WTC11 (cell line): ENCODE measurements at regions not wholly inside any gene's neighbourhood (a gene's known extent, or its start where the extent isn't known, plus 50 kb on each side); places are given as distances from the start of the nearest gene placed in this dataset.

ENCODE experiments used
- ATAC-seq: fragments of 200-7000 bp; cut with Tn5 transposase; 2 replicates; pipeline ENCODE4 v1.10.0; 2021; ENCODE audit warnings: mild to moderate bottlenecking, moderate library complexity
- CTCF ChIA-PET: fragments of 300-600 bp; sonication (Branson Sonifier 250); formaldehyde crosslinking; loops from one replicate; lab custom pipeline; 2021; ENCODE audit warnings: antibody characterized with exemption; lab: Charles Lee
- POLR2A ChIA-PET: fragments of 350-600 bp; sonication (Branson Sonifier 250); formaldehyde crosslinking; loops from one replicate; lab custom pipeline; 2021; ENCODE audit warnings: antibody characterized with exemption; lab: Charles Lee
- DNase-seq: peaks from one replicate; pipeline ENCODE4 v3.0.0; 2021; ENCODE audit warnings: low spot score
- H3K27ac Mint-ChIP-seq: 2 replicates; pipeline ENCODE4 v1.8.0; 2021; ENCODE audit warnings: mixed read lengths
- H3K27me3 Mint-ChIP-seq: 2 replicates; pipeline ENCODE4 v1.8.0; 2021; ENCODE audit warnings: low read depth, mild to moderate bottlenecking, moderate library complexity, mixed read lengths
- H3K36me3 Mint-ChIP-seq: 2 replicates; pipeline ENCODE4 v1.8.0; 2021; ENCODE audit warnings: mixed read lengths
- H3K4me1 Mint-ChIP-seq: 2 replicates; pipeline ENCODE4 v1.8.0; 2022; ENCODE audit warnings: mixed read lengths
- H3K4me3 Mint-ChIP-seq: 2 replicates; pipeline ENCODE4 v1.8.0; 2021; ENCODE audit warnings: mild to moderate bottlenecking, moderate library complexity, mixed read lengths
- H3K9me3 Mint-ChIP-seq: 2 replicates; pipeline ENCODE4 v1.8.0; 2021; ENCODE audit warnings: mixed read lengths
- CREM ChIP-seq: sonication (generic); formaldehyde crosslinking; IDR thresholded peaks from 2 replicates; pipeline ENCODE4 v1.8.1; 2022; ENCODE audit warnings: mild to moderate bottlenecking, missing genetic modification reagents, moderate library complexity
- FOXK1 ChIP-seq: sonication (generic); formaldehyde crosslinking; IDR thresholded peaks from 2 replicates; pipeline ENCODE4 v1.8.0; 2022; ENCODE audit warnings: mild to moderate bottlenecking, moderate library complexity, missing genetic modification reagents
- FOXP1 ChIP-seq: sonication (generic); formaldehyde crosslinking; IDR thresholded peaks from 2 replicates; pipeline ENCODE4 v1.8.0; 2022; ENCODE audit warnings: missing genetic modification reagents, mild to moderate bottlenecking, moderate library complexity, borderline replicate concordance
- JAZF1 ChIP-seq: fragments of 250-450 bp; sonication (Bioruptor Pico); IDR thresholded peaks from 2 replicates; pipeline ENCODE4 v1.9.0; 2021; ENCODE audit warnings: moderate library complexity, mild to moderate bottlenecking, inconsistent platforms
- NFYB ChIP-seq: sonication (generic); formaldehyde crosslinking; conservative IDR thresholded peaks from 2 replicates; pipeline ENCODE4 v1.8.0; 2022; ENCODE audit warnings: low read depth, missing genetic modification reagents
- SMAD4 ChIP-seq: sonication (generic); formaldehyde crosslinking; IDR thresholded peaks from 2 replicates; pipeline ENCODE4 v1.8.0; 2022; ENCODE audit warnings: mild to moderate bottlenecking, missing genetic modification reagents
- ZNF219 ChIP-seq: sonication (generic); formaldehyde crosslinking; IDR thresholded peaks from 2 replicates; pipeline ENCODE4 v1.8.0; 2023; ENCODE audit warnings: missing genetic modification reagents, mild to moderate bottlenecking, borderline replicate concordance
- ZNF423 ChIP-seq: fragments of 250-450 bp; sonication (Bioruptor Pico); IDR thresholded peaks from 2 replicates; pipeline ENCODE4 v2.1.2; 2022; ENCODE audit warnings: mild to moderate bottlenecking, moderate library complexity
- TF ChIP-seq, protein P1 (sequence below): sonication (generic); formaldehyde crosslinking; IDR thresholded peaks from 2 replicates; pipeline ENCODE4 v1.8.0; 2022; ENCODE audit warnings: missing genetic modification reagents
- TF ChIP-seq, protein P2 (sequence below): fragments of 250-450 bp; sonication (Bioruptor Pico); IDR thresholded peaks from 2 replicates; pipeline ENCODE4 v1.9.0; 2021; ENCODE audit warnings: mild to moderate bottlenecking
- TF ChIP-seq, protein P3 (sequence below): sonication (generic); formaldehyde crosslinking; IDR thresholded peaks from 2 replicates; pipeline ENCODE4 v1.8.0; 2023; ENCODE audit warnings: missing genetic modification reagents
- TF ChIP-seq, protein P4 (sequence below): sonication (generic); formaldehyde crosslinking; IDR thresholded peaks from 2 replicates; pipeline ENCODE4 v1.8.1; 2023; ENCODE audit warnings: mild to moderate bottlenecking, moderate library complexity, missing genetic modification reagents
- TF ChIP-seq, protein P5 (sequence below): sonication (generic); formaldehyde crosslinking; IDR thresholded peaks from 2 replicates; pipeline ENCODE4 v1.8.1; 2023; ENCODE audit warnings: mild to moderate bottlenecking, missing genetic modification reagents
- TF ChIP-seq, protein P6 (sequence below): sonication (generic); formaldehyde crosslinking; IDR thresholded peaks from 2 replicates; pipeline ENCODE4 v1.8.1; 2022; ENCODE audit warnings: low read depth, missing genetic modification reagents, borderline replicate concordance
- TF ChIP-seq, protein P7 (sequence below): sonication (generic); formaldehyde crosslinking; IDR thresholded peaks from 2 replicates; pipeline ENCODE4 v1.8.1; 2023; ENCODE audit warnings: mild to moderate bottlenecking, missing genetic modification reagents

DNA sequence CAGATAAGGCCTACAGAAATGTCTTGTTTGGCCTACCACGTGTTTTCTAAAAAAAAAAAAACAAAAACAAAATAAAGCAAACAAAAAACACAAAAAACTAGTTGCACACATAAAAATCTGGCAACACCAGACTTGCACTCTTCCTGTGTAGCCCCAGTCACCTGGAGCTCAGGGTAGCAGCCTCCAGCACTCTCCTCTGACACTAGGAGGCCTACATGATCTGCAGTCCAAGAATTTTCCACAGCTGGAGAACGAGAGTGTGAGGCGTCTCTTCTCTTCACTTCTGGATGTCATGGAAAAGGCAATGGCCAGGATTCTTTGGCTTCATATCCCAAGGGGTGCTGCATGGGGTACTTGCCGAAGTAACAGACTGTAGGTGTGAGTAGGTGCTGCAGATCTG, 310.2 kb upstream of the SALL1 start (continued):
- TF ChIP-seq, protein P1, sequence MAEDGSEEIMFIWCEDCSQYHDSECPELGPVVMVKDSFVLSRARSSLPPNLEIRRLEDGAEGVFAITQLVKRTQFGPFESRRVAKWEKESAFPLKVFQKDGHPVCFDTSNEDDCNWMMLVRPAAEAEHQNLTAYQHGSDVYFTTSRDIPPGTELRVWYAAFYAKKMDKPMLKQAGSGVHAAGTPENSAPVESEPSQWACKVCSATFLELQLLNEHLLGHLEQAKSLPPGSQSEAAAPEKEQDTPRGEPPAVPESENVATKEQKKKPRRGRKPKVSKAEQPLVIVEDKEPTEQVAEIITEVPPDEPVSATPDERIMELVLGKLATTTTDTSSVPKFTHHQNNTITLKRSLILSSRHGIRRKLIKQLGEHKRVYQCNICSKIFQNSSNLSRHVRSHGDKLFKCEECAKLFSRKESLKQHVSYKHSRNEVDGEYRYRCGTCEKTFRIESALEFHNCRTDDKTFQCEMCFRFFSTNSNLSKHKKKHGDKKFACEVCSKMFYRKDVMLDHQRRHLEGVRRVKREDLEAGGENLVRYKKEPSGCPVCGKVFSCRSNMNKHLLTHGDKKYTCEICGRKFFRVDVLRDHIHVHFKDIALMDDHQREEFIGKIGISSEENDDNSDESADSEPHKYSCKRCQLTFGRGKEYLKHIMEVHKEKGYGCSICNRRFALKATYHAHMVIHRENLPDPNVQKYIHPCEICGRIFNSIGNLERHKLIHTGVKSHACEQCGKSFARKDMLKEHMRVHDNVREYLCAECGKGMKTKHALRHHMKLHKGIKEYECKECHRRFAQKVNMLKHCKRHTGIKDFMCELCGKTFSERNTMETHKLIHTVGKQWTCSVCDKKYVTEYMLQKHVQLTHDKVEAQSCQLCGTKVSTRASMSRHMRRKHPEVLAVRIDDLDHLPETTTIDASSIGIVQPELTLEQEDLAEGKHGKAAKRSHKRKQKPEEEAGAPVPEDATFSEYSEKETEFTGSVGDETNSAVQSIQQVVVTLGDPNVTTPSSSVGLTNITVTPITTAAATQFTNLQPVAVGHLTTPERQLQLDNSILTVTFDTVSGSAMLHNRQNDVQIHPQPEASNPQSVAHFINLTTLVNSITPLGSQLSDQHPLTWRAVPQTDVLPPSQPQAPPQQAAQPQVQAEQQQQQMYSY (CRISPR knock-in tag) = no peak
- TF ChIP-seq, protein P2, sequence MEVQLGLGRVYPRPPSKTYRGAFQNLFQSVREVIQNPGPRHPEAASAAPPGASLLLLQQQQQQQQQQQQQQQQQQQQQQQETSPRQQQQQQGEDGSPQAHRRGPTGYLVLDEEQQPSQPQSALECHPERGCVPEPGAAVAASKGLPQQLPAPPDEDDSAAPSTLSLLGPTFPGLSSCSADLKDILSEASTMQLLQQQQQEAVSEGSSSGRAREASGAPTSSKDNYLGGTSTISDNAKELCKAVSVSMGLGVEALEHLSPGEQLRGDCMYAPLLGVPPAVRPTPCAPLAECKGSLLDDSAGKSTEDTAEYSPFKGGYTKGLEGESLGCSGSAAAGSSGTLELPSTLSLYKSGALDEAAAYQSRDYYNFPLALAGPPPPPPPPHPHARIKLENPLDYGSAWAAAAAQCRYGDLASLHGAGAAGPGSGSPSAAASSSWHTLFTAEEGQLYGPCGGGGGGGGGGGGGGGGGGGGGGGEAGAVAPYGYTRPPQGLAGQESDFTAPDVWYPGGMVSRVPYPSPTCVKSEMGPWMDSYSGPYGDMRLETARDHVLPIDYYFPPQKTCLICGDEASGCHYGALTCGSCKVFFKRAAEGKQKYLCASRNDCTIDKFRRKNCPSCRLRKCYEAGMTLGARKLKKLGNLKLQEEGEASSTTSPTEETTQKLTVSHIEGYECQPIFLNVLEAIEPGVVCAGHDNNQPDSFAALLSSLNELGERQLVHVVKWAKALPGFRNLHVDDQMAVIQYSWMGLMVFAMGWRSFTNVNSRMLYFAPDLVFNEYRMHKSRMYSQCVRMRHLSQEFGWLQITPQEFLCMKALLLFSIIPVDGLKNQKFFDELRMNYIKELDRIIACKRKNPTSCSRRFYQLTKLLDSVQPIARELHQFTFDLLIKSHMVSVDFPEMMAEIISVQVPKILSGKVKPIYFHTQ = no peak
- TF ChIP-seq, protein P3, sequence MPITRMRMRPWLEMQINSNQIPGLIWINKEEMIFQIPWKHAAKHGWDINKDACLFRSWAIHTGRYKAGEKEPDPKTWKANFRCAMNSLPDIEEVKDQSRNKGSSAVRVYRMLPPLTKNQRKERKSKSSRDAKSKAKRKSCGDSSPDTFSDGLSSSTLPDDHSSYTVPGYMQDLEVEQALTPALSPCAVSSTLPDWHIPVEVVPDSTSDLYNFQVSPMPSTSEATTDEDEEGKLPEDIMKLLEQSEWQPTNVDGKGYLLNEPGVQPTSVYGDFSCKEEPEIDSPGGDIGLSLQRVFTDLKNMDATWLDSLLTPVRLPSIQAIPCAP (CRISPR knock-in tag) = no peak
- TF ChIP-seq, all 79 proteins: peak for 0

DNA sequence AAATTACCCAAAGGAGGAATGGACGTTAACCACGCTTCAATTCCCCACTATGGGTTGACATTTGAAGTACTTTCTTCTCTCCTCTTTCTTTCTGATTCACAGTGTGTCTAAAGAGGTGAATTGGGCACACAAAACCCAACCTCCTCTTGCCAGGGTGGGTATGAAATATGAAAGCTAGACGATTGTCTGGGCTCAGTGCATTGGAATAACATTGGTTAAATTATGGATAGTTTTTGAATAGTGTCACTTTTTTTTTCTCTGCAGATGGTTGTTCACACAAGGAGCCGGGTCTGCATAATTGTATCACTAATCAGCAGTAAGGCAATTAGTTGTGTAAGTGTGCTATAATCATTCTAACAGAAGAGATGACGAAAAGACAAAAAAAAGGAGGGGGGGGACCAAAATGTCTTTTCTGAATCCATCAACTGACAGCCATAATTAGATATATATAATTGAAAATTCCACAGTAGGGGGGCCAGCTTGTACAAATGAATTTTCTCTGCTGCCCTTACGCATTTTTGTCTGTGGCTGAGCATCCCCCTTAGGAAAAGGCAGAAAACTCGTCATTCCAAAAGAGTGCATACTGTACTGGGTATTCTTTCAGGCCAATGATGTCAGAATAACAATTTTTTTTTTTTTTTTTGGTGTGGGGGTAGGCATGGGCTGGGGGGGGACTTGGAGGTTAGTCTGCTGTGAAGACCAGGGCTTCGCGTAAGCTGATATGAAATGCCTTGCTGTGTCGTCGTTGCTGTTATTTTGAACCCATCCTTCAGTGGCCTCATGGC, 307.5 kb upstream of the SALL1 start:
- TF ChIP-seq, protein P4, sequence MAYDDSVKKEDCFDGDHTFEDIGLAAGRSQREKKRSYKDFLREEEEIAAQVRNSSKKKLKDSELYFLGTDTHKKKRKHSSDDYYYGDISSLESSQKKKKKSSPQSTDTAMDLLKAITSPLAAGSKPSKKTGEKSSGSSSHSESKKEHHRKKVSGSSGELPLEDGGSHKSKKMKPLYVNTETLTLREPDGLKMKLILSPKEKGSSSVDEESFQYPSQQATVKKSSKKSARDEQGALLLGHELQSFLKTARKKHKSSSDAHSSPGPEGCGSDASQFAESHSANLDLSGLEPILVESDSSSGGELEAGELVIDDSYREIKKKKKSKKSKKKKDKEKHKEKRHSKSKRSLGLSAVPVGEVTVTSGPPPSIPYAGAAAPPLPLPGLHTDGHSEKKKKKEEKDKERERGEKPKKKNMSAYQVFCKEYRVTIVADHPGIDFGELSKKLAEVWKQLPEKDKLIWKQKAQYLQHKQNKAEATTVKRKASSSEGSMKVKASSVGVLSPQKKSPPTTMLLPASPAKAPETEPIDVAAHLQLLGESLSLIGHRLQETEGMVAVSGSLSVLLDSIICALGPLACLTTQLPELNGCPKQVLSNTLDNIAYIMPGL (CRISPR knock-in tag) = no peak
- no peak for TF ChIP-seq JAZF1 (CRISPR knock-in tag)
- TF ChIP-seq, protein P3 (CRISPR knock-in tag) = no peak
- TF ChIP-seq, protein P5, sequence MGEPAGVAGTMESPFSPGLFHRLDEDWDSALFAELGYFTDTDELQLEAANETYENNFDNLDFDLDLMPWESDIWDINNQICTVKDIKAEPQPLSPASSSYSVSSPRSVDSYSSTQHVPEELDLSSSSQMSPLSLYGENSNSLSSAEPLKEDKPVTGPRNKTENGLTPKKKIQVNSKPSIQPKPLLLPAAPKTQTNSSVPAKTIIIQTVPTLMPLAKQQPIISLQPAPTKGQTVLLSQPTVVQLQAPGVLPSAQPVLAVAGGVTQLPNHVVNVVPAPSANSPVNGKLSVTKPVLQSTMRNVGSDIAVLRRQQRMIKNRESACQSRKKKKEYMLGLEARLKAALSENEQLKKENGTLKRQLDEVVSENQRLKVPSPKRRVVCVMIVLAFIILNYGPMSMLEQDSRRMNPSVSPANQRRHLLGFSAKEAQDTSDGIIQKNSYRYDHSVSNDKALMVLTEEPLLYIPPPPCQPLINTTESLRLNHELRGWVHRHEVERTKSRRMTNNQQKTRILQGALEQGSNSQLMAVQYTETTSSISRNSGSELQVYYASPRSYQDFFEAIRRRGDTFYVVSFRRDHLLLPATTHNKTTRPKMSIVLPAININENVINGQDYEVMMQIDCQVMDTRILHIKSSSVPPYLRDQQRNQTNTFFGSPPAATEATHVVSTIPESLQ (CRISPR knock-in tag) = no peak
- no peak for TF ChIP-seq CREM (CRISPR knock-in tag)
- no peak for TF ChIP-seq ZNF423 (CRISPR knock-in tag)
- TF ChIP-seq NFYB = no peak
- TF ChIP-seq ZNF219 (CRISPR knock-in tag) = no peak
- TF ChIP-seq, protein P6, sequence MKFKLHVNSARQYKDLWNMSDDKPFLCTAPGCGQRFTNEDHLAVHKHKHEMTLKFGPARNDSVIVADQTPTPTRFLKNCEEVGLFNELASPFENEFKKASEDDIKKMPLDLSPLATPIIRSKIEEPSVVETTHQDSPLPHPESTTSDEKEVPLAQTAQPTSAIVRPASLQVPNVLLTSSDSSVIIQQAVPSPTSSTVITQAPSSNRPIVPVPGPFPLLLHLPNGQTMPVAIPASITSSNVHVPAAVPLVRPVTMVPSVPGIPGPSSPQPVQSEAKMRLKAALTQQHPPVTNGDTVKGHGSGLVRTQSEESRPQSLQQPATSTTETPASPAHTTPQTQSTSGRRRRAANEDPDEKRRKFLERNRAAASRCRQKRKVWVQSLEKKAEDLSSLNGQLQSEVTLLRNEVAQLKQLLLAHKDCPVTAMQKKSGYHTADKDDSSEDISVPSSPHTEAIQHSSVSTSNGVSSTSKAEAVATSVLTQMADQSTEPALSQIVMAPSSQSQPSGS = no peak
- TF ChIP-seq, protein P7, sequence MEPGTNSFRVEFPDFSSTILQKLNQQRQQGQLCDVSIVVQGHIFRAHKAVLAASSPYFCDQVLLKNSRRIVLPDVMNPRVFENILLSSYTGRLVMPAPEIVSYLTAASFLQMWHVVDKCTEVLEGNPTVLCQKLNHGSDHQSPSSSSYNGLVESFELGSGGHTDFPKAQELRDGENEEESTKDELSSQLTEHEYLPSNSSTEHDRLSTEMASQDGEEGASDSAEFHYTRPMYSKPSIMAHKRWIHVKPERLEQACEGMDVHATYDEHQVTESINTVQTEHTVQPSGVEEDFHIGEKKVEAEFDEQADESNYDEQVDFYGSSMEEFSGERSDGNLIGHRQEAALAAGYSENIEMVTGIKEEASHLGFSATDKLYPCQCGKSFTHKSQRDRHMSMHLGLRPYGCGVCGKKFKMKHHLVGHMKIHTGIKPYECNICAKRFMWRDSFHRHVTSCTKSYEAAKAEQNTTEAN (CRISPR knock-in tag) = no peak
- TF ChIP-seq SMAD4 (CRISPR knock-in tag) = no peak
- no peak for TF ChIP-seq FOXP1 (CRISPR knock-in tag)
- TF ChIP-seq FOXK1 (CRISPR knock-in tag) = no peak
- POLR2A ChIA-PET = no interaction called here
- H3K4me3 Mint-ChIP-seq = no peak overlapping the region
- DNase-seq (no peak), ATAC-seq (no peak)
- peaks cover 21% of the 10 kb centered on the region for H3K4me1 Mint-ChIP-seq
- no peaks in the 10 kb centered on the region; the same call in 1 of the 2 replicates for H3K27me3 Mint-ChIP-seq
- H3K9me3 Mint-ChIP-seq = peaks cover 3% of the 10 kb centered on the region; the same call in 1 of the 2 replicates
- H3K27ac Mint-ChIP-seq = no peak overlapping the region
- H3K36me3 Mint-ChIP-seq = no peaks in the 10 kb centered on the region
- CTCF ChIA-PET = interaction anchor here (0.8 kb wide), 1 partner anchor 443 kb away, joined by 3 read pairs; no protein-coding TSS in a partner anchor
